Neural cell (in vitro differentiated cells): ENCODE measurements at regions not wholly inside any gene's neighbourhood (a gene's known extent, or its start where the extent isn't known, plus 50 kb on each side); places are given as distances from the start of the nearest gene placed in this dataset.

Experiments used
- H2AFZ ChIP-seq: fragments of 200-600, 300-800 bp; sonication (generic), shearing (Covaris generic); 2 replicates; pipeline ENCODE4 v1.6.0; 2014; ENCODE audit warnings: low read depth, mild to moderate bottlenecking, antibody characterized with exemption, low read length, moderate library complexity
- H3F3A ChIP-seq: fragments of 200-600 bp; shearing (Covaris generic); 2 replicates; pipeline ENCODE4 v1.6.1; 2016; ENCODE audit warnings: mild to moderate bottlenecking, moderate library complexity, mixed read lengths, antibody characterized with exemption, low read length; ENCODE audit not compliant: insufficient read depth, poor library complexity, severe bottlenecking
- H3K27ac ChIP-seq: fragments of 200-600, 300-800 bp; sonication (generic), shearing (Covaris generic); 2 replicates; pipeline ENCODE4 v1.5.1; 2014; ENCODE audit warnings: mild to moderate bottlenecking, low read length, moderate library complexity
- H3K27me3 ChIP-seq: fragments of 300-800, 200-600 bp; sonication (generic), shearing (Covaris generic); 2 replicates; pipeline ENCODE4 v1.6.0; 2014; ENCODE audit warnings: mild to moderate bottlenecking, low read depth, low read length, moderate library complexity; ENCODE audit not compliant: insufficient read depth
- H3K36me3 ChIP-seq: fragments of 300-800, 200-600 bp; sonication (generic), shearing (Covaris generic); 2 replicates; pipeline ENCODE4 v1.5.1; 2014; ENCODE audit warnings: mild to moderate bottlenecking, antibody characterized with exemption, low read length, moderate library complexity; ENCODE audit not compliant: insufficient read depth
- H3K4me2 ChIP-seq: fragments of 300-800, 200-600 bp; sonication (generic), shearing (Covaris generic); 2 replicates; pipeline ENCODE4 v1.6.0; 2014; ENCODE audit warnings: mild to moderate bottlenecking, low read length
- H3K4me3 ChIP-seq: fragments of 300-800, 200-600 bp; sonication (generic), shearing (Covaris generic); 2 replicates; pipeline ENCODE4 v1.5.1; 2014; ENCODE audit warnings: mild to moderate bottlenecking, low read length, moderate library complexity
- H3K79me2 ChIP-seq: fragments of 200-600 bp; shearing (Covaris generic); replicated peaks from 2 replicates; pipeline ENCODE4 v1.6.0; 2014; ENCODE audit warnings: mild to moderate bottlenecking, low read length, moderate library complexity; ENCODE audit not compliant: insufficient read depth
- H3K9ac ChIP-seq: fragments of 300-800, 200-600 bp; sonication (generic), shearing (Covaris generic); 2 replicates; pipeline ENCODE4 v1.6.1; 2016; ENCODE audit warnings: mild to moderate bottlenecking, low read length, mixed read lengths
- H3K9me2 ChIP-seq: fragments of 200-600 bp; shearing (Covaris generic); 2 replicates; pipeline ENCODE4 v1.6.1; 2016; ENCODE audit warnings: mild to moderate bottlenecking, low read length, mixed read lengths; ENCODE audit not compliant: insufficient read depth
- H3K9me3 ChIP-seq: fragments of 200-600, 300-800 bp; sonication (generic), shearing (Covaris generic); 2 replicates; pipeline ENCODE4 v1.6.1; 2016; ENCODE audit warnings: mild to moderate bottlenecking, mixed run types, low read length, moderate library complexity, mixed read lengths
- H4K20me1 ChIP-seq: fragments of 200-600 bp; shearing (Covaris generic); 2 replicates; pipeline ENCODE4 v1.6.1; 2016; ENCODE audit warnings: mild to moderate bottlenecking, mixed run types; ENCODE audit not compliant: insufficient read depth
- CTCF ChIP-seq: fragments of 450-650 bp; IDR thresholded peaks from 2 replicates; pipeline ENCODE4 v1.5.1; 2014; ENCODE audit warnings: antibody characterized with exemption, mild to moderate bottlenecking, moderate library complexity; ENCODE audit not compliant: poor library complexity, severe bottlenecking
- EP300 ChIP-seq: fragments of 450-650 bp; conservative IDR thresholded peaks from 2 replicates; pipeline ENCODE4 v1.6.1; 2014; ENCODE audit warnings: antibody characterized with exemption, mild to moderate bottlenecking, moderate library complexity; ENCODE audit not compliant: poor library complexity, severe bottlenecking
- EZH2 ChIP-seq: fragments of 200-600, 300-800 bp; shearing (Covaris generic), sonication (generic); IDR thresholded peaks from 2 replicates; pipeline ENCODE4 v1.6.1; 2014; ENCODE audit warnings: antibody characterized with exemption, low read length, borderline replicate concordance, mild to moderate bottlenecking; ENCODE audit not compliant: insufficient read depth, poor library complexity, severe bottlenecking
- MXI1 ChIP-seq: fragments of 450-650 bp; conservative IDR thresholded peaks from 2 replicates; pipeline ENCODE4 v1.6.1; 2014; ENCODE audit warnings: antibody characterized with exemption, mild to moderate bottlenecking; ENCODE audit not compliant: poor library complexity, severe bottlenecking
- POLR2AphosphoS5 ChIP-seq: IDR thresholded peaks from 2 replicates; pipeline ENCODE4 v1.6.1; 2012
- RAD21 ChIP-seq: fragments of 450-650 bp; conservative IDR thresholded peaks from 2 replicates; pipeline ENCODE4 v1.6.1; 2014; ENCODE audit warnings: antibody characterized with exemption, mild to moderate bottlenecking, moderate library complexity
- REST ChIP-seq: IDR thresholded peaks from 2 replicates; pipeline ENCODE4 v1.6.1; 2012; ENCODE audit warnings: borderline replicate concordance
- SMC3 ChIP-seq: fragments of 450-650 bp; conservative IDR thresholded peaks from 2 replicates; pipeline ENCODE4 v1.6.1; 2014; ENCODE audit warnings: antibody characterized with exemption, mild to moderate bottlenecking, moderate library complexity; ENCODE audit not compliant: poor library complexity
- TAF1 ChIP-seq: IDR thresholded peaks from 2 replicates; pipeline ENCODE4 v1.6.1; 2012; ENCODE audit warnings: low read depth

- H3K4me2 ChIP-seq = no peak overlapping the region
- no peaks in the 10 kb centered on the region for H3K79me2 ChIP-seq
- no peak overlapping the region for H3K9ac ChIP-seq
- no peaks in the 10 kb centered on the region for H3K9me2 ChIP-seq
- H3K27me3 ChIP-seq = no peaks in the 10 kb centered on the region
- H2AFZ ChIP-seq = no peak overlapping the region
- no peaks in the 10 kb centered on the region for H4K20me1 ChIP-seq
- no peaks in the 10 kb centered on the region for H3K36me3 ChIP-seq
- no peak overlapping the region for H3K4me3 ChIP-seq
- TF ChIP-seq MXI1 (no peak), POLR2AphosphoS5 (no peak), TAF1 (no peak), EZH2 (no peak), REST (no peak), EP300 (no peak), RAD21 (no peak), CTCF (no peak), SMC3 (no peak)
- no peak overlapping the region for H3K27ac ChIP-seq
- no peaks in the 10 kb centered on the region for H3K9me3 ChIP-seq
- H3F3A ChIP-seq = no peaks in the 10 kb centered on the region
These were observed 58.3 kb downstream of the TRIML1 start for GRCh38 chr4:188197566-188197965.

- no peaks in the 10 kb centered on the region for H3K9me2 ChIP-seq
- no peak overlapping the region for H3K4me3 ChIP-seq
- H4K20me1 ChIP-seq = no peaks in the 10 kb centered on the region
- no peaks in the 10 kb centered on the region for H3F3A ChIP-seq
- H3K27me3 ChIP-seq = no peaks in the 10 kb centered on the region
- H3K9ac ChIP-seq = no peak overlapping the region
- no peaks in the 10 kb centered on the region for H3K79me2 ChIP-seq
- no peaks in the 10 kb centered on the region for H3K36me3 ChIP-seq
- no peak overlapping the region for H3K27ac ChIP-seq
- H2AFZ ChIP-seq = no peak overlapping the region
- no peak overlapping the region for H3K4me2 ChIP-seq
- H3K9me3 ChIP-seq = no peaks in the 10 kb centered on the region
- no peak for TF ChIP-seq REST
- TF ChIP-seq CTCF = no peak
These were observed 59.9 kb downstream of the TRIML1 start for GRCh38 chr4:188198982-188199792.
